ENCODE measurements at regions not wholly inside any gene's neighbourhood (a gene's known extent, or its start where the extent isn't known, plus 50 kb on each side); places are given as distances from the start of the nearest gene placed in this dataset.

DNA sequence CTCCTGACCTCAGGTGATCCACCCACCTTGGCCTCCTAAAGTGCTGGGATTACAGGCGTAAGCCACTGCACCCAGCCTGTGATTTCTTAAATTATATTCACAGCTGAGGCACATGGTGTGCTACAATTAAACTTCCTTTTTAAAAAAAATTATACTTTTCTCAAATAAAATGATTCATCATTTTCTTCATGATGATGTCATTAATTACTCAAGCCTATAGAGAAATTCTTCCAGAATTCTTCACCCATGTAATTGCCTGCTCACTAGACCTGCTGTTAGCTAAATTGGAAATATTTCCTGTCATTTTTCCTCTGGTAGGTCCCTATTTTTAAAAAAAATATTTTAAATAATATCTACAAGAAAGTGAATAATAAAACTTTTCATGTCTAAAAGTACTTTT lies 440.0 kb upstream of the ANO3 start:
- no peak for DNase-seq (ENCODE audit: low read depth)

DNA sequence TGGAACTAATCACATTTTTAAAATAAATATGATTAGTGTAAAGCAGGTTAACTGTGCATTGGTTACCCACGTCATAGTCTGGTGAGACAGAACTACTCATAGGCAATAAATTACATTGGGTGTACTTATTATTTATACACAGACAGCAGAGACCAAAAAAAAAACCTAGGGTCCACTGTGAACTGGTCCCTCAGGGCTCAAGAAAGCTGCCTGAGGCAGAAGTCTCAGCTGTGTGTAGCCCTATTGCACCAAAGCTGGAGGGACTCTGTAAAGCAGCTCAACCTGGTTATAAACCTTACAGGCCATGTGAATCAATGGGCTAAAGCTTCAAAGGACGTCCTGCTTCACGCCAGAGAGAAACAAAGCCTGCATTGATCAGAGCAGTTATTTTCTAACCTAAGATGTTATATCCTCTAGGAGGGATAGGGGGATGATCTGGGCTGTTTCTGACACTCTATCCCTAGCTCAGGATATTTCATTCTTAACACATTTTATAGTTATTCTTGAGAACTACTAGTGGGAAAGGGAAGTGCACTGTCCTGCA lies 432.2 kb upstream of the ANO3 start:
- DNase-seq (ENCODE audit: low read depth): no peak

- DNase-seq (ENCODE audit: low read depth): no peak
Measured at GRCh38 chr11:25900814-25901213, 431.1 kb upstream of the ANO3 start.

GRCh38 chr11:25901415-25901814 lies 430.5 kb upstream of the ANO3 start:
- no peak for DNase-seq (ENCODE audit: low read depth)

DNA sequence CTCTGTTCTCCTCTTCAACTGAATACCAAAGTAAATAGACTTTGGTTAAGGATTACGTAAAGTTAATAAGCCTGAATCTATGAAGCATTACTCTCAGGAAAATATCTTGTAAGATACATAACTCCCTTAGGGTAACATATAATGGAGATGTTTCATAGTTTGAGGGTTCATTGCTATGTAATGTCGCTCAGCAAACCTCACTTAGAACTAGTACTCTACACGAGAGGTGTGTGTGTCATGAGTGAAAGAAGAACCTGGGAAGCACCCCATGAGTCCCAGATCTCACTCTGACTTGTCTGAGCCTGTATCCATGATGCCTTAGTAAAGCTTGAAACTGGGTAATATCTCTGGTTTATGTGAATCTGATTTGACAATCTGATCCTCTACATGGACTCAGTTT lies 429.5 kb upstream of the ANO3 start:
- DNase-seq (ENCODE audit: low read depth): no peak

- DNase-seq (ENCODE audit: low read depth): no peak
Measured at GRCh38 chr11:25908726-25909125, 423.2 kb upstream of the ANO3 start.

GRCh38 chr11:25910086-25910485 lies 421.8 kb upstream of the ANO3 start:
- DNase-seq (ENCODE audit: low read depth): no peak

DNA sequence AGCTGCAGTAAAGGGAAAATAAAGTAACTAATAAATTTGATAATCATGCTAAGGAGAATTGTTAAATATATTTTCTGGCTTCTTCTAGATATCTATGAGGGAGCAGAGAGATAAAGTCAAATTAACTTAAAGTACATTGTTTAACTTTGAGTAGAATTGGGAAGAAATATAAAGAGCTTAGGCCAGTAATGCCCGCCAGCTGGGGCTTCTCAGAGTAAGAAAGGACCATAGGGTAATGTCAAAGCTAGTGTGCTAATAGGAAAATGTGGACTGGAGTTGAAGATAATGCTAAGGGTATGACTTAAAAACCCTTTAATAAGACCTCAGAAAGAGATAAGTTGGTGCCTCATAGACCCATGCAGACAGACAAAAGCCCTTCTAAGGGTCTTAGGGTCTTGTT lies 411.6 kb upstream of the ANO3 start:
- DNase-seq (ENCODE audit: low read depth): no peak

DNA sequence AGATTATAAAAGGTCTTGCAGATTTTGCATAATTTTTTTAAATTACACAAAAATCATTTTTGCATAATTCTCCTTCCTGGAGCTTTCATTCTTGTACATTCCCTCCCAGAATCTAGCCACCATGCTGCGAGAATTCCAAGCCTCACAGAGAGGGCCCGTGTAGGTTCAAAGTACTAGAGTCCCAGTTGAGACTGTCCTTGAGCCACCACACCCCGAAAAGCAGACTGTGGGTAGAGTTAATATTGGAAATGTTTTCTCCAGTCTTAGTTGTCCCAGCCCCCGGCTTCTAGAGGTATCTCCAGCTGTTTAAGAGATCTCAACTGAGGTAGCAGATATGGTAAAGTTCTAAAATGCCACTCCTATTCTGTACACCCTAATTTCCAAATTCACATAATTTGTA lies 407.3 kb upstream of the ANO3 start:
- DNase-seq (ENCODE audit: low read depth): no peak

- DNase-seq (ENCODE audit: low read depth): no peak
Measured at GRCh38 chr11:25925359-25925758, 406.6 kb upstream of the ANO3 start.

GRCh38 chr11:25927411-25927953 lies 404.4 kb upstream of the ANO3 start:
- DNase-seq (ENCODE audit: low read depth): peak; percentile 1

DNA sequence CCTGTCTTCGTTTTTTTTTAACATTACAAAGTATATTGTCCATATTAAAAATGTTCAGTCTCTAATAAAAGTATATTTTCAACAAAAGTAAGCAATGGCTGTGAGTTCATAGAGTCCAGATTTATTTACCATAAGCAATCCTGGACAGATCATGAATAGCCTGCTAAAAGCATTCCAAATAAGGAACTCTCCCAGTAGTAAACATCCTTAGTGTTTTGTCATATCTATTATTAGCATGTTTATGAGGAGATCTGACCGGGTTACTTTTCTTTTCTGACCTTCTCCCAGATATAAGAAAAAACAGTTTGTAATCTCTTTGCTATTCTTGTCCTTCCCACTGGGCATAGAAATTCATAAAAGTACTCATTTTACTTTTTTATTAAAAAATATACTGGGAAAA lies 403.9 kb upstream of the ANO3 start:
- DNase-seq (ENCODE audit: low read depth): no peak

DNA sequence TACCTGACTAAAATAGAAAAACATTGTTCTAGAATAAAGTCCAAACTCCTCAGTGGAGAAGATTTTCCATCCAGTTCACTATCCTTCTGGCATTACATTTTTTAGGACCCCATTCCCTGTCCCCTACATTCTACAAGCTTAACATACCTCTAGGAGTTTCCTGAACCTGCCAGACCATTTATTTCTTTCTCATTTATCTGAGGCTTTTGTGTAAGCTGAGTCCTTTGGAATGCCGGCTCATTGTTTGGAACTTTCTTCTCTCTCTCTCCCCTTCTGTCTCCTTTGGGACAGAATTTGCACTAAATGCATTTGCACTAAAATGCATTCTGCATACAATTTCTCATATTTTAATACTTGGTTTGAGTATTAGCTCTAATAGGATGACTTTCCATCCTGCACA lies 393.0 kb upstream of the ANO3 start:
- no peak for DNase-seq (ENCODE audit: low read depth)

DNA sequence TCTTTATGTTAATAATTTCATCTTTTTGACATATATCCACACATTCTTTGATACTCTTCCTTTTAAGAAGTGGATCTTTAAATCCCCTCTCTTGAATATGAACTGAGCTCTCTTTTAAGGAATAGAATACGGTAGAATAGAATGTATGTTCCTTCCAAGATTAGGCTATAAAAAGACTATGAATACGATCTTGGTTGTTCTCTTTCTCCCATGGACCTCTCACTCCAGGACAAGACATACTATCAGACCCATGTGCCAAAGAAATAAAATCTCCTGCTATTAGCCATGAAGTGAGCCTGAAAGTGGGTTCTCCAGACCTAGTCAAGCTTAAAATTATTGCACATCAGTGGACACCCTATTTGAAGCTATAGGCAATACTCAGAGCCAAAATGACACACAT lies 392.2 kb upstream of the ANO3 start:
- no peak for DNase-seq (ENCODE audit: low read depth)

DNA sequence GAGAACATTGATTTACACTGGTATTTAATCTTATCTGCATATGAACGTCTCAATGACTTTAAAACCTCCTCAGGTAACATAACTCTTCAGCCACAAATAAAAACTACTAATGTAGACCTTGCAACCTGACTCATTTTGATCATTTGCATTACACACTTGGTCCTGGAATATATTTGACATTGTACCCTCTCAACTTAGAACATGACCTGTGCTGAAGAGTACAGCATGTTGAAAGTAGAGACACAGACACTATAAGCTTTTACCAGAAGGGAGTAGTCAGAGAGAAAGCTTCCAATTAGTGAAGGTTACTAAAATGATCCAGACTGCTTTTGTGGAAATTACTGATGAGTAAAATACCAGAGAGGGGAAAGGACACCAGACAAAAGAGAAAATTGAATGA lies 390.6 kb upstream of the ANO3 start:
- no peak for DNase-seq (ENCODE audit: low read depth)

- DNase-seq (ENCODE audit: low read depth): no peak
Measured at GRCh38 chr11:25943031-25943430, 388.9 kb upstream of the ANO3 start.

DNA sequence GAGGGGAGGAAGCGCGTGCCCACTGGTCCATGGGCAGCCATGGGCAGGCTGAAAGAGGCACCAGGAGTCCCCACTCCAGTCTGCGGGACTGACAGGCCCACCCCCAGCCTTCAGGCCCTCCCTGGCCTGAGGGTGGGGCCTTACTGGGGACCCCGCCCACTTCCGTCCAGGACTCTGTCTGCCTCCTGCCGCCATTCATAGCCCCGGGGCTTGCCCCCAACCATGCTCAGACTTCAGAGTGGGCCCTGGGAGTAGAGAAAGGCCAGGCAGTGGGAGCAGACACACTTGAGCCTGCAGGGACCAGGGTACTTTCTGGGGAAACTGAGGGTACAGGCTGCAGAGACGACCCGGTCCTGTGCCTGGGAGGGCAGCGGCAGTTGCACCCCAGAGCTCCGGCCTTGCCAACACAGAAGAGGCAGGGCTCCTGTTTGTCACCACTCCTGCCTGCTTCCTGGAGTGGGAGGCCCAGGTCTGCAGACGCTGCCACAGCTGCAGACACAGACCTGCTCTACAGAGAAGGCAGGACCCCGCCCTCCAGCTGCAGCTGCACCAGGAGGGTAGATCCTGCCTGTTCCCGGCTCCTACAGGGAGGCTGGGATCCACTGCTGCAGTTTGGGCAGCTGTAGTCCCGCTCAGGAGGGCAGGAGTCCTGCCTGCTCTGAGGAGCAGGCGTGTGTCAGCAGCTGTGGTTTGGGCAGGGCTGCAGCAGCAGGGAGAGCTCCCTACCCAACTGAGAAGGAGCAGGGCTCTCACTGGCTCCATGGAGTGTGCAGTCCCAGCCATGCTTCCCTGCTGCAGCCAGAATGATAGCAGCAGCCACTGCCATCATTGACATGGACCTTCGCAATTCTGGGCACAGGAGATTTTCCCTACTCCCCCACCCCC lies 387.9 kb upstream of the ANO3 start:
- no peak for DNase-seq (ENCODE audit: low read depth)

GRCh38 chr11:25949918-25950317 lies 382.0 kb upstream of the ANO3 start:
- no peak for DNase-seq (ENCODE audit: low read depth)

DNA sequence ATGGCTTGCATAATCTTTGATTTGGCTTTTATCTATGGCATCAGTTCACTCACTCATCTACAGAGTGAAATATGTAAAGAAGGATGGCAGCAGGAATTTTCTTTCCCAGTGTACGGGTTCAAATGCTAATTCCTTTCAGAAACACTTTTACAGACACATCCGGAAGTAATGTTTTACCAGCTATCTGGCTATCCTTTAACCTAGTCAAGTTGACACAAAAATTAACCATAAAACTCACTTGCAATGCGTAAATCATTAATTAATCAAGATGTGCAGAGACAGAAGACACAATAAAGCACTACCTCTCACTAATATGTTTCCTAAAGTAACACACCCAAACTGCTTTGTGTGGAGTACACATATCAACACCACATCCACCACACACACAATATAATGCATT lies 378.9 kb upstream of the ANO3 start:
- no peak for DNase-seq (ENCODE audit: low read depth)

DNA sequence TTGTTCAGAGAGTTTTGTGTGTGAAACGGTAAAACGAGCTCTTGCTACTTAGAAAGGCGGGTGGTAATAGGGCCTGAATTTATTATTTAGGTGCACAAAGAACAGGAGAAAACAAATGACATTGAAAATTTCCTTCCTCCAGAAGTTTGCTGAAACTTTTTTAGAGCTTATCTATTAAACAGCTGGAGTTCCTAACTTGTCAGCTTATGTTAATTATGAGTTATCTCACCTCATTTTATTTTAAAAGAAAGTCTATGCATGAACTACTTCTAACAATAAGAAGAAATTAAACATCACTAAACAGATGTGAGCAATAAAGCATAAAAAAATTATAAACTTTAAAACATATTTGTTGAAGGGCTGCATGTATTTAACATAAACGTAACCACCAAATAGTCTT lies 373.9 kb upstream of the ANO3 start:
- no peak for DNase-seq (ENCODE audit: low read depth)

DNA sequence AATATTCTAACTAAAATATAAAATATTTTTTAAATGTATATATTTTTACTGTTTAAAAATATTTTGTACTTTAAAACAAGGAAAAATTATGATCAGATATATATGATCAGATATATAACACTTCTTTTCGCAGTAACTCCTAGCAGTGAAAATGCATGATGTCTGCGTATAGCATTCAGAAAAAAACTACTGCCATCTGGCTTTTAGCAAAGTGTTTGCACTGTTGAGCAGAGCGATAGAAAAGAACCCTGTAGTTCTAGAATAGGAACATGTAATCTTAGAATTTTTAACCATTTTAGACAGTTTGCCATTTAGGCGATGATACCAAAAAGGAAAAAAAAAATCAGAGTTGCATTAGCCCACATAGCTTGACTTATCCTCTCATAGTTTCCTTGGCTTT lies 370.4 kb upstream of the ANO3 start:
- DNase-seq (ENCODE audit: low read depth): no peak

DNA sequence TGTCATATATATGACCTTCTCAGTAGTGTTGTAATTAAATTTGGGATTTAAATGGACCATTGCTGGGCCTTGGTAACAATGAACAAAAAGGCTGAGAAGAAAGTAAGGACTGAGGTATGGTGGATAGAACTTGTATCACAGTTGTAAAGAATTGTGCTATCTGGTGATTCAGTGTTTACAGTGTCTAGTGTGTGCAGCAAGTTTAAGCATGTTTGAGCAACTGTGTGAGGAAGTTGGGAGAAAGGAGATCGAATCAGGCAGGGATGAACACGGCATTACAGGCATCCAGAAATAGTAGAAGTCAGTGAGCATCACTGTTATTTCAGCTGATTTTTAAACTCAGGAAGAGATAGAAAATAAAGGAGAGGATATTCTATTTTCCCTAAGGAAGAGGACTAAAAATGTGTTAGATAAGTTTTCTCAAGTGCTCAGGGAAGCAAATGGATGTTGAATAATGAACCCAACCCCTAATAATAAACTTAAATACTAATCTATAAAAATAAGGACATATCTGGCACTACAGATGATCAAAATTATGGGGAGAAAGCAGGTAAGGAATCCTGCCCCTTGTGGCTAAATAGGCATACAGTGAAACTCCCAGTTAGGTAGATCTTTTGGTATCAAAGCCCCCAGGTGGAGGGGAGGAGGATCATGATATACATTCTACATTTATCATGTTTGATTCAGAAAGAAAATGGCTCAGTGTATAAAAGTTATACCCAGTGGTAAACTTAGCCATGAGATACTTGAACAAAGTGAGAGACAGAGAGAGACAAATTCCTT lies 361.0 kb upstream of the ANO3 start:
- no peak for DNase-seq (ENCODE audit: low read depth)

DNA sequence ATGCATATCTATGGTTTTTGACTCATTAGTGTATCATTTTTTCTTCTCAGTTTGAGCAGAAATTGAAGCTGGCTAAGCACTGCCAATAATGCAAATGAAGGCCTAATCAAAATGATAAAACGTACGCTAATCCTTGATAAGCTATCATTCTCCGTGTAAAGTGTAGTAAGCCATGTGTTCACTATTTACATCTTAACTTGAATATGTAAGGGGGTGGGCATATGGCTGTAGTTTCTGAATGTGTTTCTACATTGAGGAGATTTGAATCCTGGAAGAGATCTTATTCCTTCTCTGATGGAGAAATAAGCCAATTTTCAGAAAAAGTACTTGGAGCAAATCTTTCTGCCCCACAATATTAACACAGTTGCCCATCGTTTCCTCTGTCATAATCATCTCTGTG lies 351.8 kb upstream of the ANO3 start:
- no peak for DNase-seq (ENCODE audit: low read depth)

All from iris pigment epithelial cell (primary cell).